HCT116 (cell line): ENCODE measurements at regions not wholly inside any gene's neighbourhood (a gene's known extent, or its start where the extent isn't known, plus 50 kb on each side); places are given as distances from the start of the nearest gene placed in this dataset.

Source experiments
- ATAC-seq: fragments of 200-7000 bp; cut with Tn5 transposase; 2 replicates; pipeline ENCODE4 v1.9.1; 2020; ENCODE audit warnings: mild to moderate bottlenecking, moderate library complexity
- BruUV-seq: library from RNA; stranded (reverse); fragments of 400-500 nt; replicated peaks from 2 replicates; lab custom pipeline; 2021; lab: Mats Ljungman, UMichigan
- CTCF ChIA-PET: fragments of 300-600 bp; sonication (Branson Sonifier 250); formaldehyde crosslinking; loops from one replicate; lab custom pipeline; 2021; ENCODE audit warnings: antibody characterized with exemption; lab: Charles Lee
- POLR2A ChIA-PET: fragments of 300-600, 350-600 bp; sonication (Branson Sonifier 250); formaldehyde crosslinking; loops from one replicate; lab custom pipeline; 2021; ENCODE audit warnings: antibody characterized with exemption; lab: Charles Lee
- RAD21 ChIA-PET, 2 experiments: fragments of 300-600 bp; sonication (Branson Sonifier 250); formaldehyde crosslinking; loops; one replicate each; lab custom pipeline; 2023; ENCODE audit warnings: low total read pairs in 2 of 2; ENCODE audit not compliant: uncharacterized antibody in 2 of 2, unreplicated experiment in 2 of 2, low non-redundant PET in 1 of 2; lab: Charles Lee
- DNase-seq: peaks from one replicate; pipeline ENCODE4 v3.0.0-alpha.2; 2010; ENCODE audit warnings: low read depth, low spot score
- H2AFZ ChIP-seq: fragments of 200-600 bp; shearing (Covaris generic), sonication (generic); 2 replicates; pipeline ENCODE4 v1.6.1; 2017; ENCODE audit warnings: low read depth, mixed run types, mixed read lengths, antibody characterized with exemption, low read length; ENCODE audit not compliant: poor library complexity, severe bottlenecking
- H3K27ac ChIP-seq: 2 replicates; pipeline ENCODE4 v1.5.1; 2012; ENCODE audit warnings: low read depth, low read length
- H3K27me3 ChIP-seq: fragments of 200-600 bp; sonication (generic); 2 replicates; pipeline ENCODE4 v1.6.1; 2016; ENCODE audit warnings: mixed run types, low read length, mixed read lengths; ENCODE audit not compliant: insufficient read depth
- H3K36me3 ChIP-seq, 2 experiments: fragments of 200-500 bp in 1 of 2; fragments of 200-600 bp in 1 of 2; sonication (Bioruptor generic) in 1 of 2; sonication (generic) in 1 of 2; 2 replicates each; pipeline versions ENCODE4 v1.5.1 to v1.6.1; 2014 to 2016; ENCODE audit warnings: low read length in 2 of 2, inconsistent platforms in 1 of 2, mixed read lengths in 1 of 2, mixed run types in 1 of 2; ENCODE audit not compliant: insufficient read depth in 2 of 2, control insufficient read depth in 1 of 2
- H3K4me1 ChIP-seq, 2 experiments: fragments of 200-600 bp in 1 of 2; sonication (generic) in 1 of 2; 2 replicates each; pipeline versions ENCODE4 v1.5.1 to v1.6.1; 2012 to 2017; ENCODE audit warnings: low read length in 2 of 2, inconsistent platforms in 1 of 2, mild to moderate bottlenecking in 1 of 2, mixed read lengths in 1 of 2, mixed run types in 1 of 2, moderate library complexity in 1 of 2; ENCODE audit not compliant: insufficient read depth in 2 of 2, control insufficient read depth in 1 of 2
- H3K4me2 ChIP-seq: fragments of 200-600 bp; sonication (generic); 2 replicates; pipeline ENCODE4 v1.6.1; 2017; ENCODE audit warnings: mixed run types, low read length, mixed read lengths
- H3K4me3 ChIP-seq, 2 experiments: fragments of 200-600 bp in 1 of 2; sonication (generic) in 1 of 2; replicated peaks in 1 of 2; 2 replicates each; pipeline ENCODE4 v1.5.1; 2011 to 2016; ENCODE audit warnings: low read length in 2 of 2, control low read depth in 1 of 2, low read depth in 1 of 2, mild to moderate bottlenecking in 1 of 2, mixed read lengths in 1 of 2, mixed run types in 1 of 2
- H3K79me2 ChIP-seq: fragments of 200-600 bp; sonication (generic); 2 replicates; pipeline ENCODE4 v1.6.1; 2017; ENCODE audit warnings: mild to moderate bottlenecking, mixed run types, low read length, moderate library complexity, mixed read lengths; ENCODE audit not compliant: insufficient read depth
- H3K9ac ChIP-seq: fragments of 200-600 bp; sonication (generic); 2 replicates; pipeline ENCODE4 v1.6.1; 2016; ENCODE audit warnings: low read length, mixed read lengths
- H3K9me2 ChIP-seq: fragments of 200-600 bp; sonication (generic), shearing (Covaris generic); 2 replicates; pipeline ENCODE4 v1.6.1; 2017; ENCODE audit warnings: mixed run types, mild to moderate bottlenecking, moderate library complexity; ENCODE audit not compliant: insufficient read depth
- H3K9me3 ChIP-seq, 2 experiments: fragments of 200-500 bp in 1 of 2; fragments of 200-600 bp in 1 of 2; sonication (Bioruptor generic) in 1 of 2; sonication (generic) in 1 of 2; 2 replicates each; pipeline ENCODE4 v1.6.1; 2014 to 2017; ENCODE audit warnings: low read length in 2 of 2, mixed read lengths in 2 of 2, inconsistent platforms in 1 of 2, low read depth in 1 of 2, mild to moderate bottlenecking in 1 of 2, mixed run types in 1 of 2, moderate library complexity in 1 of 2; ENCODE audit not compliant: control insufficient read depth in 1 of 2, insufficient read depth in 1 of 2
- H4K20me1 ChIP-seq: fragments of 200-600 bp; sonication (generic), shearing (Covaris generic); 2 replicates; pipeline ENCODE4 v1.6.1; 2017; ENCODE audit warnings: mixed run types, mild to moderate bottlenecking, moderate library complexity; ENCODE audit not compliant: insufficient read depth
- CBX3 ChIP-seq: IDR thresholded peaks from 2 replicates; pipeline ENCODE4 v1.6.1; 2012; ENCODE audit warnings: low read depth
- CEBPB ChIP-seq: IDR thresholded peaks from 2 replicates; pipeline ENCODE4 v1.6.1; 2012; ENCODE audit warnings: low read depth
- CTCF ChIP-seq, 3 experiments: fragments of 200-600 bp in 1 of 3; sonication (generic) in 1 of 3; IDR thresholded peaks in 2 of 3; conservative IDR thresholded peaks in 1 of 3; 2 replicates each; pipeline ENCODE4 v1.5.1; 2012 to 2017; ENCODE audit warnings: low read depth in 2 of 3, low read length in 2 of 3, antibody characterized with exemption in 1 of 3, borderline replicate concordance in 1 of 3, control low read depth in 1 of 3, mild to moderate bottlenecking in 1 of 3, mixed read lengths in 1 of 3, mixed run types in 1 of 3, moderate library complexity in 1 of 3; ENCODE audit not compliant: insufficient read depth in 1 of 3
- EGR1 ChIP-seq: IDR thresholded peaks from 2 replicates; pipeline ENCODE4 v1.6.1; 2012; ENCODE audit warnings: low read depth
- ELF1 ChIP-seq: IDR thresholded peaks from 2 replicates; pipeline ENCODE4 v1.6.1; 2012; ENCODE audit warnings: low read depth, borderline replicate concordance
- EZH2phosphoT487 ChIP-seq: fragments of 200-600 bp; IDR thresholded peaks from 2 replicates; pipeline ENCODE4 v1.6.1; 2018; ENCODE audit warnings: antibody characterized with exemption, borderline replicate concordance
- FOSL1 ChIP-seq: IDR thresholded peaks from 2 replicates; pipeline ENCODE4 v1.6.1; 2012; ENCODE audit warnings: low read depth
- JUND ChIP-seq: IDR thresholded peaks from 2 replicates; pipeline ENCODE4 v1.6.1; 2012
- MAX ChIP-seq: IDR thresholded peaks from 2 replicates; pipeline ENCODE4 v1.6.1; 2012
- POLR2A ChIP-seq: IDR thresholded peaks from 2 replicates; pipeline ENCODE4 v1.7.0; 2011; ENCODE audit warnings: borderline replicate concordance; ENCODE audit not compliant: insufficient read depth, insufficient read length; ENCODE audit errors: extremely low read depth
- POLR2AphosphoS5 ChIP-seq: IDR thresholded peaks from 2 replicates; pipeline ENCODE4 v1.6.1; 2011; ENCODE audit warnings: mild to moderate bottlenecking, low read depth, low read length, moderate library complexity
- RAD21 ChIP-seq: IDR thresholded peaks from 2 replicates; pipeline ENCODE4 v1.6.1; 2012; ENCODE audit warnings: low read depth, mild to moderate bottlenecking
- SIN3A ChIP-seq: IDR thresholded peaks from 2 replicates; pipeline ENCODE4 v1.6.1; 2012; ENCODE audit warnings: low read depth
- SP1 ChIP-seq: IDR thresholded peaks from 2 replicates; pipeline ENCODE4 v1.6.1; 2012; ENCODE audit warnings: low read depth
- TCF7L2 ChIP-seq: IDR thresholded peaks from 2 replicates; pipeline ENCODE4 v1.7.0; 2011; ENCODE audit warnings: borderline replicate concordance, inconsistent platforms; ENCODE audit not compliant: insufficient read depth, insufficient read length; ENCODE audit errors: extremely low read depth
- YY1 ChIP-seq: IDR thresholded peaks from 2 replicates; pipeline ENCODE4 v1.6.1; 2011; ENCODE audit warnings: low read length, low read depth, moderate library complexity, mild to moderate bottlenecking; ENCODE audit not compliant: insufficient replicate concordance; ENCODE audit errors: extremely low read depth
- ZBTB33 ChIP-seq: IDR thresholded peaks from 2 replicates; pipeline ENCODE4 v1.6.1; 2011; ENCODE audit warnings: mild to moderate bottlenecking, low read length, moderate library complexity; ENCODE audit not compliant: insufficient replicate concordance; ENCODE audit errors: extremely low read depth
- ZNF274 ChIP-seq: fragments of 200-500 bp; sonication (Bioruptor generic); IDR thresholded peaks from 2 replicates; pipeline ENCODE4 v1.6.1; 2014; ENCODE audit warnings: mild to moderate bottlenecking, low read depth, low read length, inconsistent platforms
- intact Hi-C: fragments of 100-400 bp; cut with micrococcal nuclease; formaldehyde crosslinking; loops from 2 replicates; pipeline ENCODE4 v1.10.0; 2022

- Histone ChIP-seq H3K27me3 (no peaks in the 10 kb centered on the region), H4K20me1 (no peaks in the 10 kb centered on the region), H3K36me3 (no peaks in the 10 kb centered on the region), H3K4me3 (no peak overlapping the region), H2AFZ (no peak overlapping the region), H3K27ac (no peak overlapping the region), H3K9ac (no peak overlapping the region)
- no TSS peak for BruUV-seq
- CTCF ChIA-PET = no interaction called here
- POLR2A ChIA-PET = no interaction called here
- TF ChIP-seq SP1 (no peak), ELF1 (no peak), CTCF (IDR thresholded peaks at IDR 0.05 in 2 of 3, conservative IDR thresholded peaks at IDR 0.05 in 1 of 3; ENCODE audit: borderline replicate concordance in 1 of 3, insufficient read depth in 1 of 3, low read depth in 2 of 3, low read length in 2 of 3) (no peak), MAX (no peak), TCF7L2 (no peak), ZBTB33 (no peak), CBX3 (no peak), JUND (no peak), RAD21 (no peak), POLR2AphosphoS5 (no peak), EGR1 (no peak), EZH2phosphoT487 (no peak), YY1 (no peak), CEBPB (no peak), POLR2A (no peak), ZNF274 (no peak), FOSL1 (no peak), SIN3A (no peak)
- TF ChIP-seq, all 23 proteins: peak for 0
- Histone ChIP-seq H3K79me2 (no peaks in the 10 kb centered on the region), H3K9me3 (peaks cover 0 to 5% of the 10 kb centered on the region in 2 experiments; a peak in 2 of 4 replicates), H3K4me2 (no peak overlapping the region), H3K9me2 (no peaks in the 10 kb centered on the region), H3K4me1 (no peaks in the 10 kb centered on the region)
- intact Hi-C loops = no loop called here
- RAD21 ChIA-PET = no interaction called here
- no peak for ATAC-seq
- no peak for DNase-seq
Measured at GRCh38 chr9:74147906-74148305, 349.2 kb upstream of the RORB start.
